GM06990 (cell line): ENCODE measurements at regions not wholly inside any gene's neighbourhood (a gene's known extent, or its start where the extent isn't known, plus 50 kb on each side); places are given as distances from the start of the nearest gene placed in this dataset.
A peak's percentile ranks its signal among the peaks of the same experiment; 100 is the strongest.
"Not testable (repeated sequence)": the region's sequence is repeated elsewhere in the genome, so short reads cannot be mapped to it uniquely, and the experiment has no call there.

Source experiments
- DNase-seq: peaks from one replicate; pipeline ENCODE4 v3.0.0-alpha.2; 2011; ENCODE audit not compliant: insufficient read length; ENCODE audit errors: extremely low read depth
- H3K27me3 ChIP-seq: replicated peaks from 2 replicates; pipeline ENCODE4 v1.6.0; 2011; ENCODE audit warnings: low read length; ENCODE audit not compliant: control insufficient read depth, insufficient read depth
- H3K36me3 ChIP-seq: 2 replicates; pipeline ENCODE4 v1.5.1; 2011; ENCODE audit warnings: low read length; ENCODE audit not compliant: control insufficient read depth, insufficient read depth
- H3K4me3 ChIP-seq: replicated peaks from 2 replicates; pipeline ENCODE4 v1.5.1; 2011; ENCODE audit warnings: low read depth, mild to moderate bottlenecking, control low read depth, low read length
- CTCF ChIP-seq: IDR thresholded peaks from 2 replicates; pipeline ENCODE4 v1.5.1; 2011; ENCODE audit warnings: low read length, control low read depth, mild to moderate bottlenecking, inconsistent platforms; ENCODE audit not compliant: insufficient read depth, poor library complexity, severe bottlenecking

- TF ChIP-seq CTCF = no peak
- DNase-seq = no peak
Observed at GRCh38 chr2:129408570-129408969, 570.9 kb upstream of the RAB6C start.

DNA sequence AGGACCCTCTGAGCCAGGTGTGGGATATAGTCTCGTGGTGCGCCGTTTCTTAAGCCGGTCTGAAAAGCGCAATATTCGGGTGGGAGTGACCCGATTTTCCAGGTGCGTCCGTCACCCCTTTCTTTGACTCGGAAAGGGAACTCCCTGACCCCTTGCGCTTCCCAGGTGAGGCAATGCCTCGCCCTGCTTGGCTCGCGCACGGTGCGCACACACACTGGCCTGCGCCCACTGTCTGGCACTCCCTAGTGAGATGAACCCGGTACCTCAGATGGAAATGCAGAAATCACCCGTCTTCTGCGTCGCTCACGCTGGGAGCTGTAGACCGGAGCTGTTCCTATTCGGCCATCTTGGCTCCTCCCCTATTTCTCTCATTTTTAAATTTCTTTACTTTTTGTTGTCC lies 562.4 kb upstream of the RAB6C start:
- not testable (repeated sequence) for H3K27me3 ChIP-seq, DNase-seq, H3K4me3 ChIP-seq

More at GRCh38 chr2:129408570-129408969, 570.9 kb upstream of the RAB6C start:
- H3K36me3 ChIP-seq = no peaks in the 10 kb centered on the region
- no peak overlapping the region for H3K4me3 ChIP-seq
- no peaks in the 10 kb centered on the region for H3K27me3 ChIP-seq

GRCh38 chr2:129422028-129422427 lies 557.4 kb upstream of the RAB6C start:
- no peak for TF ChIP-seq CTCF
- Histone ChIP-seq H3K4me3 (no peak overlapping the region), H3K27me3 (no peaks in the 10 kb centered on the region; the same call in 1 of the 2 replicates), H3K36me3 (no peaks in the 10 kb centered on the region)
- DNase-seq = no peak

More for the DNA sequence above, 562.4 kb upstream of the RAB6C start:
- not testable (repeated sequence) for H3K36me3 ChIP-seq

DNA sequence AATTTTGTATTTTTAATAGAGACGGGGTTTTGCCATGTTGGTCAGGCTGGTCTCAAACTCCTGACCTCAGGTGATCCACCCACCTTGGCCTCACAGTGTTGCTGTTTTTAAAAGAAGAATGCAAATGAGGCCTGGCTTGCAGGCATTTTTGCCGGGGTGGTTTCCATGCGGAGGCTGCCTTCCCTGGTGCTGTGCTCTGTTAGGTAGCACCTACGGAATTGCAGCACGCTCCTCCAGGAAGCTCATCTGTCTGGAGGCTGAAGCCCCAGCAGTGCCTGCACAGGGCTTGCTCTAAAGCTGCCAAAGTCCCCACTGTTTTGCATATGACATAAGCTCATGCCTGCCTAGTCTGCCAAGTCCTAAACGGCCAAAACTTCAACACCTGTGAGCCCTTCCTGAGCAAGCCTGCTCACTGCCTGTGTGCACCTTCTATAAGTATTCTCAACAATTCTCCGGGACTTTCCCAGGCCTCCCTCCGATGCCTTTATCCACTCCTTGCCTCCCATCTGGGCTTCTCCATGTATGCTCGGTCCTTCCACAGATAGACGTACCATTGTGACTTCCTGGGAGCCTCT lies 551.3 kb upstream of the RAB6C start:
- Histone ChIP-seq H3K27me3 (no peaks in the 10 kb centered on the region), H3K4me3 (no peak overlapping the region), H3K36me3 (no peaks in the 10 kb centered on the region)
- no peak for TF ChIP-seq CTCF
- peak; percentile 16 for DNase-seq

- Histone ChIP-seq H3K4me3 (no peak overlapping the region), H3K36me3 (no peaks in the 10 kb centered on the region), H3K27me3 (no peaks in the 10 kb centered on the region)
- no peak for DNase-seq
- TF ChIP-seq CTCF = no peak
Observed at GRCh38 chr2:129430911-129431310, 548.6 kb upstream of the RAB6C start.

DNA sequence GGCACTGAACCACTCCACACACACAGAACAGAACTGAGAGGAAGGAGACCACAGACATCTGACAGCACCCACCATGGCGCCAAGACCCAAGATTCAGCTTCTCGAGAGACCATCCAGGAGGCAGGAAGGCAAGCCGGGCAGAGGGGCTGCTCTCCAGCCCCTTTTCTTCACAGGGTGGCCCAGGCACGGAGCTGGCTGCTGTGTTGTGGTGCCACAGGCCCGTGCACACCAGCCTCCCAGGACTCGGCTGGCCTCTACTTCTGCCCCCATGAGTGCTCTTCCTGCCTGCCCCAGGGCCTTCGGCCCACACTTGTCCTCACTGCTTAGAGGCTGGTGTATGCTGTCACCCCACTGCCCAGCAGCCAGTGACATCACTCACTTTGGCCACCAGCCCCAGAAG lies 547.6 kb upstream of the RAB6C start:
- DNase-seq = no peak
- TF ChIP-seq CTCF = no peak
- H3K4me3 ChIP-seq = no peak overlapping the region
- H3K27me3 ChIP-seq = no peaks in the 10 kb centered on the region
- H3K36me3 ChIP-seq = no peaks in the 10 kb centered on the region
